ENCODE measurements at regions not wholly inside any gene's neighbourhood (a gene's known extent, or its start where the extent isn't known, plus 50 kb on each side); places are given as distances from the start of the nearest gene placed in this dataset.

- POLR2A ChIA-PET, result no interaction called here
- intact Hi-C loops (cut with micrococcal nuclease; ENCODE audit: unreplicated experiment), result no loop called here
- BruUV-seq (replicated peaks), result no TSS peak
These were observed 63.6 kb upstream of the PTCHD1 start for GRCh38 chrX:23271026-23271425.

GRCh38 chrX:23276475-23276874 is 58.2 kb upstream of the PTCHD1 start:
- BruUV-seq (replicated peaks), result no TSS peak
- Histone ChIP-seq H3K4me2 (ENCODE audit: low read length) (no peak overlapping the region), H4K20me1 (ENCODE audit: insufficient read depth, low read length) (no peaks in the 10 kb centered on the region), H3K9me3 (ENCODE audit: low read length) (no peaks in the 10 kb centered on the region), H3K36me3 (ENCODE audit: insufficient read depth, low read length) (no peaks in the 10 kb centered on the region), H3K79me2 (ENCODE audit: insufficient read depth, low read depth, low read length) (no peaks in the 10 kb centered on the region), H2AFZ (ENCODE audit: low read length) (no peak overlapping the region), H3K4me1 (ENCODE audit: insufficient read depth, low read length, poor library complexity, severe bottlenecking) (no peaks in the 10 kb centered on the region), H3K27ac (ENCODE audit: low read depth, low read length, poor library complexity, severe bottlenecking) (no peak overlapping the region), H3K9me2 (ENCODE audit: insufficient read depth, low read length) (no peaks in the 10 kb centered on the region), H3K4me3 (ENCODE audit: low read depth, low read length, poor library complexity, severe bottlenecking) (no peak overlapping the region)
- no peak for DNase-seq (ENCODE audit: low spot score)
- intact Hi-C loops (cut with micrococcal nuclease; ENCODE audit: unreplicated experiment), result no loop called here
- ChIA-PET CTCF (ENCODE audit: unreplicated experiment) (no interaction called here), POLR2A (no interaction called here)
- TF ChIP-seq EZH2phosphoT487 (IDR thresholded peaks at IDR 0.05; ENCODE audit: borderline replicate concordance, low read depth, low read length) (no peak), CTCF (conservative IDR thresholded peaks at IDR 0.05; ENCODE audit: low read length) (no peak)

More at GRCh38 chrX:23271026-23271425, 63.6 kb upstream of the PTCHD1 start:
- Histone ChIP-seq H3K4me1 (ENCODE audit: insufficient read depth, low read length, poor library complexity, severe bottlenecking) (no peaks in the 10 kb centered on the region), H2AFZ (ENCODE audit: low read length) (no peak overlapping the region), H4K20me1 (ENCODE audit: insufficient read depth, low read length) (no peaks in the 10 kb centered on the region), H3K36me3 (ENCODE audit: insufficient read depth, low read length) (no peaks in the 10 kb centered on the region), H3K4me3 (ENCODE audit: low read depth, low read length, poor library complexity, severe bottlenecking) (no peak overlapping the region), H3K79me2 (ENCODE audit: insufficient read depth, low read depth, low read length) (no peaks in the 10 kb centered on the region), H3K9me2 (ENCODE audit: insufficient read depth, low read length) (no peaks in the 10 kb centered on the region), H3K9me3 (ENCODE audit: low read length) (no peaks in the 10 kb centered on the region), H3K4me2 (ENCODE audit: low read length) (no peak overlapping the region), H3K27ac (ENCODE audit: low read depth, low read length, poor library complexity, severe bottlenecking) (no peak overlapping the region)
- CTCF ChIA-PET (ENCODE audit: unreplicated experiment), result no interaction called here
- TF ChIP-seq CTCF (conservative IDR thresholded peaks at IDR 0.05; ENCODE audit: low read length) (no peak), EZH2phosphoT487 (IDR thresholded peaks at IDR 0.05; ENCODE audit: borderline replicate concordance, low read depth, low read length) (no peak)
- DNase-seq (ENCODE audit: low spot score), result no peak
